HS-5 (cell line): ENCODE measurements at regions not wholly inside any gene's neighbourhood (a gene's known extent, or its start where the extent isn't known, plus 50 kb on each side); places are given as distances from the start of the nearest gene placed in this dataset.
"Not testable (repeated sequence)": the region's sequence is repeated elsewhere in the genome, so short reads cannot be mapped to it uniquely, and the experiment has no call there.

Source experiments
- DNase-seq: peaks from one replicate; pipeline ENCODE4 v3.0.0-alpha.2; 2012; ENCODE audit warnings: low read depth

- DNase-seq: no peak
Measured at GRCh38 chr2:51322613-51323012, 290.7 kb upstream of the NRXN1 start.

DNA sequence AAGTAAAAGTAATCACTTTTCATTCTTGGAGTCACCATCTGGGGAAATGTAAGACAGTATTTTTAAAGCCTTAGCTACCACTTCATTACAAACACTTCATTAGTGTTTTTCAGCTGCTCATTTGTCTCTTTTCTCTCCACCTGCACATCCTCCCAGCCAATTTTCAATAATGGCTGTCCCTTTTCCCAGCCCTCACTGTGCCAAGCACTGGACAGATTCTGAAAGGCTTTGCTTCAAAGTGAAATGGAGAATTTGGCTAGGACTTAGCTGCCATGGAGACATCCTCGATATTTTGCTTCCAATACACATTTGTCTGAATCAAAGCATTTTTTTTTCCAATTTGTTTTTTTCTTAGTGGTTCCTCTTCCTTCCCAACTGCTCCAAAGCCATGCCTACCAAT lies 272.4 kb upstream of the NRXN1 start:
- no peak for DNase-seq

DNA sequence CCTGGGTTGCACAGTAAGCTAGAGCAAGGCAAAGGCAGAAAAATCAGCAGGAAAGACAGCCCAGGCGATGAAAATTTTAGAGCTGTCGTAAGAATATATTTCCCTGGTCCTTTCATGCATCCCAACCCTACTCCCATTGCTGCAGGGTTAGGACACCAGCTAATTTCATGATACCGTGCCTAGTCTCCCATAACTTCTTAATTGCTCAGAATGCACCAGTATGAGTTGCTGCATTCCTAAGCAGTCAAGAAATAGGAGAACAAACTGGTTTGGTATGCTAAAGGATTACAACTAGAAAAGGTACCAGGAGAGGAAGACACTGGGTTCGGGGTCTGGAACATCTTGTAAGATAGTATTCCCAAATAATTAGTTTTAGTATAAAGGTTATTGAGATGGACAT lies 269.4 kb upstream of the NRXN1 start:
- no peak for DNase-seq

DNA sequence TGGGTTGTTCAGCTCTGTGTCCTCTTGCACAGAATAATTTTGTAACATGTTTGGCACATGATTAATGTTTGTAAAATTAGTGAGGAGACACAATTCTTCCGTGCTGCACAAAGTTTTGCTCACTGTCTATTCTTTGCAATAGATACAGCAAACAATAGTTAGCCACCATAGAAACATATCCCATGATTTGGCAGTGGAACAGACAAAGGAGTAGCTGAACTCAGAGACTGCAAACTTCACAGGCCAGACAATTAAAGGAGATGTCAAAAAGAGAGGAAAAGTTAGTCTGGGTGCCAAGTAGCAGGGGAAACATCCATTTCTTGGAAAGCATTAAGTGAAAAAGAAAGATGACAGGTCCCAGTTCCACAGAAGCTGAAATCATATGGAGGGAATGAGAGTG lies 267.4 kb upstream of the NRXN1 start:
- no peak for DNase-seq

GRCh38 chr2:51297488-51297887 lies 265.6 kb upstream of the NRXN1 start:
- DNase-seq: no peak

DNA sequence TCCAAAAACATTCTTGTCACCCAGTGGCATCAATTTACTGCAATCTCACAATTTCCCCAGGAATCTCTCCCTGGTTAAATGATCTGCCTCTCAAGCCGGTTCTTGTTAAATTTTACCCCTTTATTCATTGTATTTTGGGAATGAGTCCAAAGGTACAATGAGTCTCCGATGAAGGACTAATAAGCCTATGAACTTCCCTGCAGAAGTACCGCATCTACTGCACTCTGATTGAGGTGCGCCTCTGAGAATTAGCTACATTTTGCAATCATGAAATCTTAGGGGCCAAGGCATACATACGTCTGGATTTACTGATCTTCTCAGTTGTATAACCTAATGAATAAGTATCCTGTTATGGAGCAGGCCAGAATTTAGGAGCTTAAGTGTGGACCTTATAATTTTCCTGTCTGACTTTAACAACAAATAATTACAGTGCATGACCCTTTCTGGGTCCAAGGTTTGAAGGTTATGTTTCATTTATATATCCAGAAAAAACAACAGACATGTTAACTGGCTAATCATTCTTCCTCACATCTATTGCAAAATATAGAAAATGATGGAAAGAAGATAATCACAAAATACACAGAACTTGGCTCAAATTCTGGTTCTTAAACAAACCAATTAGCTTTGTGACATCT lies 261.8 kb upstream of the NRXN1 start:
- no peak for DNase-seq

DNA sequence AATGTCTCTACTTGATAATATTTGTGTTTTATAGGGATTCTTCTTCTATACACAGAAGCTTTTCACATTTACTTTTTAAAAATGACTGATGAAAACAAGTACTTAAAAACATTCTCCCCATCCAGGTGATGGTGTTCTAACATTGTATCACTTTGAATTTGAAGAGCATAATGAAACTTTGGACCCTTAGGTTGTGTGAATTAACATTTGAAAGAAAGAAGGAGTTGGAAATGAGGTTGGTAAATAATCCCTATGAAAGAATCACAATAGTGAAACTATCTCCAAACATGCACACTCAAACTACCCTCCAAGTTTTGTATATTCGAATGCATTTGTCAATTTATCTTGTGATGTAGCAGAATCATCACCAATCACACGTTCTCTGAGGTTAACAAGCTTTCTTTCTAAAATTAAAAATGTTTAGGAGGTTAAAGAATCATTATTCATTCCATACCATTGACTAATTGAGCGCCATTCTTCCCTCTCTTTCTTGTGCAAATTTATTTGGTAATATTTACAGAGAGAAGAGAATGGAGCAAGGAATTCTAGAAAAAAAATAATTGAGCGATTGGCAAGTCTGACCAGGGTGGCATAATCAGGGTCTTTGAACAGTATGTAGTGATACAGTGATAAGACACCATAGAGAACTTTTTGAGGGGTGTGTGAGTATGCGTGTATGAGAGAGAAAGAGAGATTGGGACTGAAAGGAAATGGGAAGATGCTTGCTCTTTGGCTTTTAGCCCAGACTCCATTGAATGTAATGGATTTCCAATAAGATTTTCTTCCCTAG lies 260.0 kb upstream of the NRXN1 start:
- DNase-seq: no peak

- DNase-seq: peak; percentile 53
Measured at GRCh38 chr2:51290725-51291124, 258.8 kb upstream of the NRXN1 start.

- no peak for DNase-seq
Measured at GRCh38 chr2:51289045-51289444, 257.1 kb upstream of the NRXN1 start.

GRCh38 chr2:51268191-51268590 lies 236.3 kb upstream of the NRXN1 start:
- DNase-seq: no peak

DNA sequence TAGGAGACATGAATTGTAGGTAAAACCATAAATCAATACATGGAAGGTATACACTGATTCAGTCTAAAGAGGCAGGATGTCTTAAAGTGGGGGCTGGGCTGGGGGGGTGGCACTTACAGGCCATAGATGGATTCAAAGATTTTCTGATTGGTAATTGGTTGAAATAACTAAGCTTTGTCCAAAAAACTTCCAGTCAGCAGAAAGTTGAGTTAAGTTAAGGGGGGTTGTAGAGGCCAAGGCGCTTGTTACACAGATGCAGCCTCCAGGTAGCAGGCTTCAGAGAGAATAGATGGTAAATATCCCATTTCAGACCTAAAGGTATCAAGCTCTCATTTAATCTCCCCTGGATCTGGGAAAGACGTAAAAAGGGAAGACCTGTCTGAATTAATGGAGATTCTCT lies 233.6 kb upstream of the NRXN1 start:
- DNase-seq: no peak

DNA sequence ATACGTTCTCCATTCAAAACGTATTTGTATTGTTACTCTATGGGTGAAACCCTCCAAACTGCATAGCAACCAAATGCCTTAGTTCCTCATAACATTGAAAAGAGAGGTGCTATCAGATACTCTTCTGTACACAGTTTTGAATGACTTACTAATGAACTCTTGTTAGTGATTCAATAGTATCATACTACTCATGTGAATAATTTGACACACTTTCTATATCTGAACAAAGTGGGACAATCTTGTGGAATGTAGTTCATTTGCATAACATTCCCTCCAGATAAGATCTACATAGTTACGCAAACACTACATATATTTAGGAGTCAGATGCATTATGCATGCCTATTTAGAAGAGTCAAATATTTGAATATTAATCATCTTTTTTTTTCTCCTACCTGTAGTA lies 232.0 kb upstream of the NRXN1 start:
- no peak for DNase-seq

GRCh38 chr2:51263101-51263500 lies 231.2 kb upstream of the NRXN1 start:
- not testable (repeated sequence) for DNase-seq

DNA sequence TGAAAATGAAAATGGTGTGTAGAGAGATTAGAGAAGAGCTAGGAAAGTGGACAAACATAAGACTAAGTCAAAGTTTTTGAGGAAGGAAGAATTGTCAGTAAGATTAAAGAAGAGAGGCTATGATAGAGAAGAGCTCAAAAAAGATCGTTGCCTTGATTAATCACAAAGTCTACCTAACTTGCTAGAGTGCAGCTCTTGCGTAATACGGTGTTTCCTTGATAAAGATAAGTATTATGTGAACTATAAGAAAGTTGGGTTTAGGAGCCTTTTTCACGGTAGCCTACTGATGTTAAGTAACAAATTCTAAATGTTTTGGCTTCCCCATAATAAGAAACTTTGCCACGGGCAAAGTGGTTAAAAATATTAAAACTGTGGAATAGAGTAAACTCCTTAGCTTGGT lies 226.4 kb upstream of the NRXN1 start:
- DNase-seq: no peak

- no peak for DNase-seq
Measured at GRCh38 chr2:51256736-51257135, 224.8 kb upstream of the NRXN1 start.

GRCh38 chr2:51251356-51251755 lies 219.4 kb upstream of the NRXN1 start:
- no peak for DNase-seq

DNA sequence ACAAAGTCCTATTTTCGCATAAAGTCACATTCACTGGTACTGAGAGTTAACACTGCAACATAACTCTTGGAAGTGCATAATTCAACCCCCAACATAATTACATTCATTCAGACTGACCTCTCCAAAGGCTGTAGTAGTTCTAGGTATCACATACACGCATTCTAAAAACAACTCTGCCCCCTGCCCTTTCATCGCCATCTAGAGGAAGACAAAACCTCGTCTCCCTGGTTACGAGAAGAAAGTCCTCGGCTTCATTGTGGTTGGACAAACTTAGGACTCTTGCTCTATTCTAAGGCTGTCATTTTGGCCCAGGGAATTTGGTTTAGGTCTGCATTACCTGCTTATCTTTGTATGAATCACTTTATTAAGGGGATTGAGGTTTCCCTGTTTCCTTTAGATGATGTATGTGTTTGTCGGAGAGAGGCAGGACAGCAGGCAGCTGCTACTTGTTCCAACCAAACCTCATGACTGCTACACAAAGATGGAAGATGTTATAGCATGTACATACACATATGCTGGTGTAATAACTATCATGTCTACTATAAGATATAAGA lies 215.4 kb upstream of the NRXN1 start:
- DNase-seq: no peak

DNA sequence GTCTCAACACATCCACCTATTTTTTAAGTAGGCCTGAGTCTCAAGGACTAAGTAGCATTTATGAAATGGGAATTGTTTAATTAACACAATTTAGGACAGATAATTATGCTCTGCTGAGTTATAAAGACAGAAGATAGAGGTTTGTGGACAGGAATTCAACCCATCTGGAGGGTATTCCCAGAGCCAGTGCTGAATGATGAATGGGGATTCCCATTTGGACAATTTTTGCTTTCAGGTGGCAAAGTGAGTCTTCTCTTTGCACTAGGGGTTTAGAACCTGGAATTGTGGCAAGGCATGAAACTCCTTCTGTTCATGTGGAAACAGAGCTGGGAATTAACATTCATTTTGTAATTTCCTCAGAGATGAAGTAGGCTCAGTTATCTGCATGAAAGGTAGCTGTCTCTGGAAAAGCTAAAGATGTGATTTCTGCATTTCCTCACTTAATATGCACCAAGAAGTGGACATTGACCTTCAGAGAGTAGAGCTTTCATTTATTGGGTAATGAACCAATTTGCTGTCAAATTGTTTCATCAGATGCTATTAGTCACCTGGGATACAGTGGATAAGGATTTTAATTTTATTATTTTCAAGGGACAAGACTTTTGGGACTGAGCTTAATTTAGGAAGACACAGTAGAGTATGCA lies 212.1 kb upstream of the NRXN1 start:
- no peak for DNase-seq

- no peak for DNase-seq
Measured at GRCh38 chr2:51237626-51238271, 205.8 kb upstream of the NRXN1 start.

GRCh38 chr2:51232027-51232426 lies 200.1 kb upstream of the NRXN1 start:
- no peak for DNase-seq

GRCh38 chr2:51231071-51231470 lies 199.1 kb upstream of the NRXN1 start:
- no peak for DNase-seq

- DNase-seq: no peak
Measured at GRCh38 chr2:51225377-51225776, 193.4 kb upstream of the NRXN1 start.

GRCh38 chr2:51224790-51225189 lies 192.9 kb upstream of the NRXN1 start:
- DNase-seq: no peak
